CD4-positive, alpha-beta T cell treated with Interleukin-1 beta for 1 hour (primary cell): ENCODE measurements at regions not wholly inside any gene's neighbourhood (a gene's known extent, or its start where the extent isn't known, plus 50 kb on each side); places are given as distances from the start of the nearest gene placed in this dataset.

Source experiments
- DNase-seq, 2 donors: peaks; one replicate each; pipeline ENCODE4 v3.0.0-alpha.2; 2020 to 2022

GRCh38 chr7:34277016-34277802 is 371.9 kb downstream of the BMPER start:
- no peak for DNase-seq

GRCh38 chr7:34277803-34278199 is 372.5 kb downstream of the BMPER start:
- no peak for DNase-seq

GRCh38 chr7:34281260-34281659 is 375.9 kb downstream of the BMPER start:
- no peak for DNase-seq

- DNase-seq = no peak
Observed at GRCh38 chr7:34282271-34282670, 375.7 kb upstream of the NPSR1 start.

GRCh38 chr7:34296663-34297062 is 361.4 kb upstream of the NPSR1 start:
- DNase-seq = no peak

- DNase-seq = no peak
Observed at GRCh38 chr7:34298492-34299013, 359.5 kb upstream of the NPSR1 start.

GRCh38 chr7:34299066-34299465 is 359.0 kb upstream of the NPSR1 start:
- DNase-seq = no peak

GRCh38 chr7:34307540-34307939 is 350.5 kb upstream of the NPSR1 start:
- no peak for DNase-seq

GRCh38 chr7:34308595-34308994 is 349.4 kb upstream of the NPSR1 start:
- DNase-seq = no peak

- no peak for DNase-seq
Observed at GRCh38 chr7:34309116-34309515, 348.9 kb upstream of the NPSR1 start.

GRCh38 chr7:34309584-34309983 is 348.4 kb upstream of the NPSR1 start:
- no peak for DNase-seq

GRCh38 chr7:34311591-34311990 is 346.4 kb upstream of the NPSR1 start:
- DNase-seq = no peak

GRCh38 chr7:34312624-34313023 is 345.4 kb upstream of the NPSR1 start:
- no peak for DNase-seq

GRCh38 chr7:34313289-34313688 is 344.7 kb upstream of the NPSR1 start:
- DNase-seq = no peak

GRCh38 chr7:34315032-34315431 is 343.0 kb upstream of the NPSR1 start:
- DNase-seq = no peak

GRCh38 chr7:34317039-34317438 is 341.0 kb upstream of the NPSR1 start:
- no peak for DNase-seq

- DNase-seq = no peak
Observed at GRCh38 chr7:34320412-34320811, 337.6 kb upstream of the NPSR1 start.

- peak in 1 of 2 donors; percentile 41 for DNase-seq
Observed at GRCh38 chr7:34320926-34321661, 336.9 kb upstream of the NPSR1 start.

- no peak for DNase-seq
Observed at GRCh38 chr7:34322841-34323240, 335.2 kb upstream of the NPSR1 start.

GRCh38 chr7:34327681-34328080 is 330.3 kb upstream of the NPSR1 start:
- DNase-seq = no peak

- DNase-seq = no peak
Observed at GRCh38 chr7:34330308-34330707, 327.7 kb upstream of the NPSR1 start.

- no peak for DNase-seq
Observed at GRCh38 chr7:34331102-34331501, 326.9 kb upstream of the NPSR1 start.

- DNase-seq = no peak
Observed at GRCh38 chr7:34332006-34332405, 326.0 kb upstream of the NPSR1 start.

GRCh38 chr7:34333184-34333583 is 324.8 kb upstream of the NPSR1 start:
- no peak for DNase-seq
